ENCODE measurements at regions not wholly inside any gene's neighbourhood (a gene's known extent, or its start where the extent isn't known, plus 50 kb on each side); places are given as distances from the start of the nearest gene placed in this dataset.
A peak's percentile ranks its signal among the peaks of the same experiment; 100 is the strongest.

- H3K9ac ChIP-seq (ENCODE audit: insufficient read depth, low read depth, low read length) = no peak overlapping the region
- DNase-seq (ENCODE audit: low spot score) (peak; percentile 32), FAIRE-seq (peak; percentile 92), ATAC-seq (peak; percentile 49)
- H3K4me3 ChIP-seq (replicated peaks in 1 of 3; ENCODE audit: insufficient read depth in 1 of 3, low read depth in 2 of 3, low read length in 3 of 3) = no peak overlapping the region
- BruUV-seq (replicated peaks) = no TSS peak
- intact Hi-C loops (cut with micrococcal nuclease; ENCODE audit: unreplicated experiment) = no loop called here
- no peaks in the 10 kb centered on the region for H3K9me3 ChIP-seq (ENCODE audit: low read length)
- H3K27ac ChIP-seq (ENCODE audit: extremely low read length, insufficient read depth, low read length) = peak overlapping the region; percentile 8
- in situ Hi-C loops (cut with HindIII; ENCODE audit: extremely low pct_ligation_motif_present, low pct_unique_long_range_greater_than_20kb) = no loop called here
- H3K4me2 ChIP-seq (ENCODE audit: low read depth, low read length) = peak overlapping the region; percentile 52
- no peaks in the 10 kb centered on the region for H4K20me1 ChIP-seq (ENCODE audit: insufficient read depth, low read length)
- CTCF ChIA-PET (ENCODE audit: low intra/inter-chr PET ratio, low total read pairs) = no interaction called here
- H2AFZ ChIP-seq (ENCODE audit: low read length) = no peak overlapping the region
- WGBS (ENCODE audit: low lambda C conversion rate) = 19% methylated on average over 4 of the region's 4 CpGs
- peaks cover 76% of the 10 kb centered on the region for H3K4me1 ChIP-seq (ENCODE audit: insufficient read depth, low read length)
- H3K36me3 ChIP-seq (replicated peaks in 1 of 2; ENCODE audit: control insufficient read depth in 1 of 2, insufficient read depth in 2 of 2, low read length in 2 of 2) = no peaks in the 10 kb centered on the region
- H3K79me2 ChIP-seq (ENCODE audit: insufficient read depth, low read length) = no peaks in the 10 kb centered on the region
- POLR2A ChIA-PET = no interaction called here
- no peaks in the 10 kb centered on the region for H3K27me3 ChIP-seq (ENCODE audit: control insufficient read depth in 1 of 2, insufficient read depth in 2 of 2, low read length in 2 of 2)
- TF ChIP-seq MAFF (IDR thresholded peaks at IDR 0.05; ENCODE audit: low read depth, low read length) (peak; percentile 19; the same call in 1 of the 2 replicates), ZNF510 (CRISPR knock-in tag; IDR thresholded peaks at IDR 0.05; ENCODE audit: low read depth) (no peak), PAXIP1 (CRISPR knock-in tag; conservative IDR thresholded peaks at IDR 0.05) (peak; percentile 28; the same call in 1 of the 2 replicates), PHF21A (CRISPR knock-in tag; IDR thresholded peaks at IDR 0.05) (0 out of 2 replicates have a peak, but pooled peaks have one; percentile 32), HNF4A (CRISPR knock-in tag; IDR thresholded peaks at IDR 0.05) (peak; percentile 65; the same call in 1 of the 2 replicates), EHMT2 (IDR thresholded peaks at IDR 0.05; ENCODE audit: borderline replicate concordance, low read depth, low read length) (peak; percentile 43; the same call in 1 of the 2 replicates), KAT2B (IDR thresholded peaks at IDR 0.05; ENCODE audit: borderline replicate concordance, low read depth, low read length) (peak; percentile 69; the same call in 1 of the 2 replicates), SP4 (CRISPR knock-in tag; IDR thresholded peaks at IDR 0.05) (no peak), GFI1 (CRISPR knock-in tag; IDR thresholded peaks at IDR 0.05; ENCODE audit: borderline replicate concordance) (peak; percentile 59; the same call in 1 of the 2 replicates), ZNF317 (CRISPR knock-in tag; IDR thresholded peaks at IDR 0.05) (no peak), MAFK (conservative IDR thresholded peaks at IDR 0.05 in 1 of 2, IDR thresholded peaks at IDR 0.05 in 1 of 2; ENCODE audit: low read length in 2 of 2) (peak in 1 of 2 experiments; percentile 1; a peak in 1 of 4 replicates), CTCF (CRISPR knock-in tag; IDR thresholded peaks at IDR 0.05) (peak; percentile 49), NCOR1 (IDR thresholded peaks at IDR 0.05; ENCODE audit: borderline replicate concordance, low read length) (peak; percentile 57), ARID3A (IDR thresholded peaks at IDR 0.05; ENCODE audit: low read depth, low read length) (no peak), NONO (IDR thresholded peaks at IDR 0.05) (no peak), NONO (CRISPR knock-in tag; conservative IDR thresholded peaks at IDR 0.05) (no peak), EP300 (IDR thresholded peaks at IDR 0.05; ENCODE audit: low read depth in 2 of 2, low read length in 2 of 2) (peak in 1 of 2 experiments; percentile 8; a peak in 1 of 4 replicates), EP300 (CRISPR knock-in tag; IDR thresholded peaks at IDR 0.05; ENCODE audit: borderline replicate concordance) (no peak)
Observed at GRCh38 chr2:109064660-109065390, 64.2 kb upstream of the SH3RF3 start.
